ENCODE measurements at regions not wholly inside any gene's neighbourhood (a gene's known extent, or its start where the extent isn't known, plus 50 kb on each side); places are given as distances from the start of the nearest gene placed in this dataset.
A peak's percentile ranks its signal among the peaks of the same experiment; 100 is the strongest.

GRCh38 chr2:145366341-145366740 lies 846.4 kb upstream of the ZEB2 start:
- DNase-seq (ENCODE audit: low read depth in 2 of 2), result no peak

- no peak for DNase-seq (ENCODE audit: low read depth in 2 of 2)
These were observed 840.3 kb upstream of the ZEB2 start for GRCh38 chr2:145360129-145360790.

- no peak for DNase-seq (ENCODE audit: low read depth in 2 of 2)
These were observed 839.6 kb upstream of the ZEB2 start for GRCh38 chr2:145359561-145359960.

GRCh38 chr2:145356056-145356455 lies 836.1 kb upstream of the ZEB2 start:
- DNase-seq (ENCODE audit: low read depth in 2 of 2), result no peak

- DNase-seq (ENCODE audit: low read depth in 2 of 2), result no peak
These were observed 832.6 kb upstream of the ZEB2 start for GRCh38 chr2:145352484-145352883.

- DNase-seq (ENCODE audit: low read depth in 2 of 2), result no peak
These were observed 832.0 kb upstream of the ZEB2 start for GRCh38 chr2:145351864-145352425.

- no peak for DNase-seq (ENCODE audit: low read depth in 2 of 2)
These were observed 830.1 kb upstream of the ZEB2 start for GRCh38 chr2:145350011-145350410.

GRCh38 chr2:145344076-145344724 lies 824.3 kb upstream of the ZEB2 start:
- DNase-seq (ENCODE audit: low read depth in 2 of 2), result no peak

GRCh38 chr2:145343287-145343686 lies 823.4 kb upstream of the ZEB2 start:
- no peak for DNase-seq (ENCODE audit: low read depth in 2 of 2)

- no peak for DNase-seq (ENCODE audit: low read depth in 2 of 2)
These were observed 821.6 kb upstream of the ZEB2 start for GRCh38 chr2:145341536-145341935.

- no peak for DNase-seq (ENCODE audit: low read depth in 2 of 2)
These were observed 819.7 kb upstream of the ZEB2 start for GRCh38 chr2:145339646-145340045.

GRCh38 chr2:145332210-145332898 lies 812.4 kb upstream of the ZEB2 start:
- DNase-seq (ENCODE audit: low read depth in 2 of 2), result no peak

- DNase-seq (ENCODE audit: low read depth in 2 of 2), result no peak
These were observed 810.1 kb upstream of the ZEB2 start for GRCh38 chr2:145329971-145330370.

GRCh38 chr2:145325485-145325884 lies 805.6 kb upstream of the ZEB2 start:
- no peak for DNase-seq (ENCODE audit: low read depth in 2 of 2)

- DNase-seq (ENCODE audit: low read depth in 2 of 2), result no peak
These were observed 804.8 kb upstream of the ZEB2 start for GRCh38 chr2:145324748-145325147.

GRCh38 chr2:145323512-145323911 lies 803.6 kb upstream of the ZEB2 start:
- peak in 1 of 2 donors; percentile 13 for DNase-seq (ENCODE audit: low read depth in 2 of 2)

- no peak for DNase-seq (ENCODE audit: low read depth in 2 of 2)
These were observed 801.4 kb upstream of the ZEB2 start for GRCh38 chr2:145321344-145321743.

- DNase-seq (ENCODE audit: low read depth in 2 of 2), result no peak
These were observed 796.6 kb upstream of the ZEB2 start for GRCh38 chr2:145316496-145316895.

- no peak for DNase-seq (ENCODE audit: low read depth in 2 of 2)
These were observed 795.1 kb upstream of the ZEB2 start for GRCh38 chr2:145315053-145315452.

- no peak for DNase-seq (ENCODE audit: low read depth in 2 of 2)
These were observed 794.3 kb upstream of the ZEB2 start for GRCh38 chr2:145314119-145314633.

- no peak for DNase-seq (ENCODE audit: low read depth in 2 of 2)
These were observed 786.0 kb upstream of the ZEB2 start for GRCh38 chr2:145305889-145306288.

GRCh38 chr2:145304501-145304900 lies 784.6 kb upstream of the ZEB2 start:
- DNase-seq (ENCODE audit: low read depth in 2 of 2), result no peak

Measured in dermis microvascular lymphatic vessel endothelial cell (primary cell).